NT2/D1 (cell line): ENCODE measurements at regions not wholly inside any gene's neighbourhood (a gene's known extent, or its start where the extent isn't known, plus 50 kb on each side); places are given as distances from the start of the nearest gene placed in this dataset.

Experiments
- SUZ12 ChIP-seq: IDR thresholded peaks from 2 replicates; pipeline ENCODE4 v1.6.1; 2011; ENCODE audit not compliant: insufficient read length, insufficient read depth; ENCODE audit errors: extremely low read depth
- YY1 ChIP-seq: IDR thresholded peaks from 2 replicates; pipeline ENCODE4 v1.6.1; 2011; ENCODE audit not compliant: insufficient read length, insufficient read depth
- ZNF274 ChIP-seq: IDR thresholded peaks from 2 replicates; pipeline ENCODE4 v1.6.1; 2011; ENCODE audit warnings: mild to moderate bottlenecking, low read depth, low read length

DNA sequence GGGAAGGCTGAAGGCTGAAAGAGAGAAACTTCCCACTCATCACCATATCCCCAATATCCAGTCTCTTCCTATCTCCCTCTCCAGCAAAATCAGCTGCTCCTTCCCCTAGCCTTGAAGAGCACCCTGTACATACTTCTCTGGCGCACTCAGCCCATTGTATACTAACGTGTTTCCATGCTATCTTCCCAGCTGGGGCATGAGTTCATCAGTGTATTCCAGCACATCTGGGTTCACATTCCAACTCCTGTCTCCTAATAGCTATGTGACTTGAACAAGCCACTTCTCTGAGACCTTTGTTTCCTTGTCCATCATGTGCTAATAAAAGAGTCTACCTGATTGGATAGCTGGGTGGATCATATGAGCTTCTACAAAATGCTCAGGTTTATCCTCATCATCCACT is 51.1 kb upstream of the OLIG2 start:
- TF ChIP-seq SUZ12: no peak
- TF ChIP-seq YY1: no peak
- no peak for TF ChIP-seq ZNF274
